H1 (cell line): ENCODE measurements at regions not wholly inside any gene's neighbourhood (a gene's known extent, or its start where the extent isn't known, plus 50 kb on each side); places are given as distances from the start of the nearest gene placed in this dataset.

ENCODE experiments used
- CTCF ChIA-PET: fragments of 300-600 bp; sonication (Branson Sonifier 250); formaldehyde crosslinking; loops from one replicate; lab custom pipeline; 2021; ENCODE audit not compliant: partially characterized antibody; lab: Charles Lee
- POLR2A ChIA-PET: fragments of 300-600 bp; sonication (Branson Sonifier 250); formaldehyde crosslinking; loops from one replicate; lab custom pipeline; 2021; ENCODE audit warnings: inconsistent platforms; ENCODE audit not compliant: partially characterized antibody; lab: Charles Lee
- DNase-seq, 2 experiments: peaks; one replicate each; pipeline versions ENCODE4 v3.0.0 to v3.0.0-alpha.2; 2010 to 2022; ENCODE audit warnings: low spot score in 2 of 2, low read depth in 1 of 2, mixed read lengths in 1 of 2
- FAIRE-seq: peaks from 2 replicates; lab custom pipeline; 2011; peaks lifted over from hg19 to GRCh38; lab: Jason Lieb, UNC
- H2AFZ ChIP-seq: 2 replicates; pipeline ENCODE4 v1.8.1; 2012; ENCODE audit warnings: low read length, inconsistent platforms
- H2AK5ac ChIP-seq: 2 replicates; pipeline ENCODE4 v1.6.1; 2013; ENCODE audit warnings: low read depth, low read length
- H2BK120ac ChIP-seq: replicated peaks from 2 replicates; pipeline ENCODE3; 2013; ENCODE audit warnings: low read depth, low read length, inconsistent platforms
- H2BK12ac ChIP-seq: 2 replicates; pipeline ENCODE4 v1.6.1; 2013; ENCODE audit warnings: low read depth, low read length
- H2BK15ac ChIP-seq: 2 replicates; pipeline ENCODE4 v1.6.1; 2013; ENCODE audit warnings: low read length
- H2BK20ac ChIP-seq: 2 replicates; pipeline ENCODE4 v1.6.1; 2013; ENCODE audit warnings: low read length
- H2BK5ac ChIP-seq: 2 replicates; pipeline ENCODE4 v1.6.1; 2013; ENCODE audit warnings: low read depth, low read length
- H3K14ac ChIP-seq: 2 replicates; pipeline ENCODE4 v1.6.1; 2013; ENCODE audit warnings: inconsistent platforms; ENCODE audit not compliant: insufficient read length
- H3K18ac ChIP-seq: 2 replicates; pipeline ENCODE4 v1.6.1; 2013; ENCODE audit warnings: low read length; ENCODE audit errors: extremely low read depth
- H3K23ac ChIP-seq: 2 replicates; pipeline ENCODE4 v1.6.1; 2013; ENCODE audit warnings: inconsistent platforms; ENCODE audit not compliant: insufficient read length
- H3K23me2 ChIP-seq: 2 replicates; pipeline ENCODE4 v1.6.1; 2013; ENCODE audit warnings: low read depth, low read length
- H3K27ac ChIP-seq: 2 replicates; pipeline ENCODE4 v1.6.1; 2011; ENCODE audit warnings: low read depth, low read length, inconsistent platforms
- H3K27me3 ChIP-seq, 4 experiments: replicated peaks in 1 of 4; 1 replicate in 1 of 4; 2 replicates in 3 of 4; pipeline versions ENCODE4 v1.6.1 to v1.8.1; 2011 to 2013; ENCODE audit warnings: low read length in 3 of 4, mild to moderate bottlenecking in 3 of 4, inconsistent platforms in 2 of 4, mixed read lengths in 2 of 4, moderate library complexity in 1 of 4; ENCODE audit not compliant: control insufficient read depth in 3 of 4, insufficient read depth in 3 of 4; ENCODE audit errors: extremely low read depth in 1 of 4
- H3K36me3 ChIP-seq, 4 experiments: 2 replicates each; pipeline versions ENCODE4 v1.6.1 to v1.8.1; 2011 to 2013; ENCODE audit warnings: mild to moderate bottlenecking in 4 of 4, low read length in 3 of 4, moderate library complexity in 2 of 4, control low read depth in 1 of 4, inconsistent platforms in 1 of 4; ENCODE audit not compliant: insufficient read depth in 4 of 4, control insufficient read depth in 2 of 4
- H3K4ac ChIP-seq: replicated peaks from 2 replicates; pipeline ENCODE3; 2013; ENCODE audit warnings: low read length, low read depth, mixed read lengths, inconsistent platforms; ENCODE audit not compliant: insufficient read length
- H3K4me1 ChIP-seq, 4 experiments: replicated peaks in 1 of 4; 1 replicate in 1 of 4; 2 replicates in 3 of 4; pipeline versions ENCODE4 v1.6.1 to v1.8.1; 2011 to 2013; ENCODE audit warnings: low read length in 3 of 4, inconsistent platforms in 2 of 4, mixed read lengths in 1 of 4; ENCODE audit not compliant: insufficient read depth in 4 of 4, control insufficient read depth in 3 of 4
- H3K4me2 ChIP-seq, 2 experiments: 2 replicates each; pipeline versions ENCODE4 v1.6.1 to v1.8.1; 2011 to 2013; ENCODE audit warnings: low read depth in 2 of 2, low read length in 2 of 2, control low read depth in 1 of 2, inconsistent platforms in 1 of 2, mild to moderate bottlenecking in 1 of 2; ENCODE audit not compliant: insufficient read depth in 1 of 2
- H3K4me3 ChIP-seq, 4 experiments: fragments of 200-600, 300-600 bp in 1 of 4; sonication (generic), shearing (Covaris generic), sonication (Bioruptor Twin) in 1 of 4; 2 replicates each; pipeline versions ENCODE4 v1.5.1 to v1.8.1; 2011 to 2016; ENCODE audit warnings: low read length in 4 of 4, low read depth in 3 of 4, control low read depth in 2 of 4, inconsistent platforms in 2 of 4, mild to moderate bottlenecking in 2 of 4, mixed read lengths in 1 of 4, moderate library complexity in 1 of 4; ENCODE audit not compliant: insufficient read depth in 2 of 4; ENCODE audit errors: extremely low read depth in 1 of 4
- H3K56ac ChIP-seq: replicated peaks from 2 replicates; pipeline ENCODE3; 2013; ENCODE audit warnings: low read depth, mild to moderate bottlenecking, mixed read lengths, low read length, inconsistent platforms; ENCODE audit not compliant: insufficient read length
- H3K79me1 ChIP-seq: 2 replicates; pipeline ENCODE4 v1.6.1; 2013; ENCODE audit warnings: low read depth, low read length, control low read depth
- H3K79me2 ChIP-seq, 2 experiments: 2 replicates each; pipeline versions ENCODE4 v1.6.1 to v1.8.1; 2012 to 2013; ENCODE audit warnings: low read length in 2 of 2, mild to moderate bottlenecking in 2 of 2, inconsistent platforms in 1 of 2; ENCODE audit not compliant: insufficient read depth in 2 of 2, control insufficient read depth in 1 of 2
- H3K9ac ChIP-seq, 4 experiments: replicated peaks in 1 of 4; 1 replicate in 1 of 4; 2 replicates in 3 of 4; pipeline versions ENCODE4 v1.6.1 to v1.8.1; 2011 to 2013; ENCODE audit warnings: low read depth in 3 of 4, low read length in 3 of 4, control low read depth in 2 of 4, mild to moderate bottlenecking in 2 of 4, moderate library complexity in 2 of 4, inconsistent platforms in 1 of 4; ENCODE audit errors: extremely low read depth in 1 of 4
- H3K9me3 ChIP-seq, 2 experiments: 2 replicates each; pipeline versions ENCODE4 v1.6.1 to v1.8.1; 2012 to 2013; ENCODE audit warnings: mild to moderate bottlenecking in 2 of 2, moderate library complexity in 2 of 2, control low read depth in 1 of 2, inconsistent platforms in 1 of 2, low read depth in 1 of 2, low read length in 1 of 2, mixed read lengths in 1 of 2; ENCODE audit not compliant: insufficient read depth in 2 of 2
- H4K20me1 ChIP-seq, 2 experiments: replicated peaks in 1 of 2; 2 replicates each; pipeline versions ENCODE3 to v1.8.1; 2011 to 2013; ENCODE audit warnings: inconsistent platforms in 2 of 2, low read length in 2 of 2, mild to moderate bottlenecking in 1 of 2; ENCODE audit not compliant: insufficient read depth in 2 of 2, control insufficient read depth in 1 of 2
- H4K5ac ChIP-seq: 2 replicates; pipeline ENCODE4 v1.6.1; 2013; ENCODE audit warnings: low read length, low read depth, mixed read lengths, inconsistent platforms; ENCODE audit not compliant: insufficient read length
- H4K8ac ChIP-seq: 2 replicates; pipeline ENCODE4 v1.8.0; 2013; ENCODE audit warnings: mild to moderate bottlenecking, moderate library complexity, low read length, inconsistent platforms; ENCODE audit not compliant: insufficient read depth; ENCODE audit errors: extremely low read depth
- H4K91ac ChIP-seq: replicated peaks from 2 replicates; pipeline ENCODE3; 2013; ENCODE audit warnings: low read length, mixed read lengths, inconsistent platforms; ENCODE audit not compliant: insufficient read length
- CHD2 ChIP-seq: IDR thresholded peaks from 2 replicates; pipeline ENCODE4 v1.6.1; 2012; ENCODE audit warnings: low read length, improper control_type of control experiment
- KDM1A ChIP-seq: fragments of 200-600, 300-600 bp; sonication (generic); IDR thresholded peaks from 2 replicates; pipeline ENCODE4 v1.7.1; 2016; ENCODE audit warnings: mild to moderate bottlenecking, low read length, borderline replicate concordance
- WGBS, 2 experiments: shearing (Covaris generic) in 1 of 2; methylation state at CpG; one replicate each; pipeline versions ENCODE4 v1.1.6 to v1.1.7; 2013 to 2015; ENCODE audit warnings: low lambda C conversion rate in 2 of 2, mixed read lengths in 2 of 2, inconsistent platforms in 1 of 2, low coverage in 1 of 2, missing lambda C conversion rate in 1 of 2; ENCODE audit not compliant: insufficient replicate concordance in 2 of 2, insufficient coverage in 1 of 2, insufficient read length in 1 of 2; ENCODE audit errors: extremely low coverage in 1 of 2, missing lambda C conversion rate in 1 of 2; 5-methylcytosine and 5-hydroxymethylcytosine counted together

- no peak overlapping the region for H3K4ac ChIP-seq
- H3K23me2 ChIP-seq: no peaks in the 10 kb centered on the region
- no peaks in the 10 kb centered on the region for H3K27me3 ChIP-seq
- H2BK20ac ChIP-seq: no peak overlapping the region
- no peak overlapping the region for H4K91ac ChIP-seq
- no peak overlapping the region for H2BK120ac ChIP-seq
- no peak overlapping the region for H3K14ac ChIP-seq
- FAIRE-seq: no peak
- no peak overlapping the region for H3K18ac ChIP-seq
- H4K8ac ChIP-seq: no peak overlapping the region
- H3K56ac ChIP-seq: no peak overlapping the region
- no peak overlapping the region for H2AFZ ChIP-seq
- H2BK15ac ChIP-seq: no peak overlapping the region
- no peak overlapping the region for H2BK12ac ChIP-seq
- H3K4me1 ChIP-seq: peaks cover 0 to 2% (median 0%) of the 10 kb centered on the region in 4 experiments; a peak in 1 of 7 replicates
- no peaks in the 10 kb centered on the region for H3K79me2 ChIP-seq
- H3K36me3 ChIP-seq: no peaks in the 10 kb centered on the region
- CTCF ChIA-PET: interaction anchor here (1.0 kb wide), 1 partner anchor 173 kb away, joined by 3 read pairs; no protein-coding TSS in a partner anchor
- no peaks in the 10 kb centered on the region for H3K9me3 ChIP-seq
- no peak overlapping the region for H2AK5ac ChIP-seq
- H3K27ac ChIP-seq: no peak overlapping the region
- H2BK5ac ChIP-seq: no peak overlapping the region
- no peaks in the 10 kb centered on the region for H4K20me1 ChIP-seq
- H3K9ac ChIP-seq: no peak overlapping the region
- peak; percentile 80 for TF ChIP-seq KDM1A
- TF ChIP-seq CHD2: no peak
- TF ChIP-seq, all 59 proteins: peak for 1
- H3K23ac ChIP-seq: no peak overlapping the region
- no peak for DNase-seq
- no peak overlapping the region for H3K4me2 ChIP-seq
- H4K5ac ChIP-seq: no peak overlapping the region
- POLR2A ChIA-PET: interaction anchor here (0.9 kb wide), 1 partner anchor 106 kb away, joined by 4 read pairs; no protein-coding TSS in a partner anchor
- no peak overlapping the region for H3K4me3 ChIP-seq
- WGBS, 2 experiments: 92% methylated on average over 1 of the region's 1 CpG; no CpG with 5 or more reads in 1 of the 2 experiments
- H3K79me1 ChIP-seq: no peaks in the 10 kb centered on the region
Observed at GRCh38 chr5:17388717-17389116, 109.3 kb upstream of the TAF11L2 start.
